ENCODE measurements at regions not wholly inside any gene's neighbourhood (a gene's known extent, or its start where the extent isn't known, plus 50 kb on each side); places are given as distances from the start of the nearest gene placed in this dataset.

DNA sequence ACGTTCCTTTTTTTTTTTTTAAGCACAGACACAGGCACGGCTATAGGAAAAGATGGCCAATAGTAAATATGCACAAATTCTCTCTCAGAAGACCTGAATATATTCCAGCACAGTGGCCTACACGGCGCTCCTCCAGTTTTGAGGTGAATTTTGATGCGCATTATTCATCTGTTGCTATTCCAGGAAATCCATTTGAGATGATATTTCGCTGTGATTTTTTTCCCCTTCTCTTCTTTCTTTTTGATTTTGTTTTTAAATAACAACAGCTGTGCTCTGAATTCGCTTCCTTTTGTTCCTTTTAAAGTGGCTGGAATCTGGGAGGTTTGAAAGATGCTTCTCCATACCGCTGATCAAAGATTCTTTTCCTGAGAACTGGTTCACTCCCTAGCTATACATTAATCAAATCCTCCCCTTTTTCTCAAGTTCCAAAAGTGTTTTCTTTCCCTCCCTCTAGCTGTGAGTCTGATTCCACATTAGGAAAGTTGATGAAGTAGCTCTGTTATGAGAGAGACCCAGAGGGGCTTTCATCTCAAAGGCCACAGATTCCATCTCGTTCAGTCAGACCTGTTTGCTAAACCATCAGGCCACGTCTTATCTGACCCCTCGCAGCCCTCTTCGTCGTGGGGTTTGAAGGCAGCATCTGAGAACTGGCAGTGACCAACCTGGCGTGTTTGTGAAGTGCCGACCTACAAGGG lies 602.7 kb upstream of the NRP1 start:
- TF ChIP-seq, protein P1, sequence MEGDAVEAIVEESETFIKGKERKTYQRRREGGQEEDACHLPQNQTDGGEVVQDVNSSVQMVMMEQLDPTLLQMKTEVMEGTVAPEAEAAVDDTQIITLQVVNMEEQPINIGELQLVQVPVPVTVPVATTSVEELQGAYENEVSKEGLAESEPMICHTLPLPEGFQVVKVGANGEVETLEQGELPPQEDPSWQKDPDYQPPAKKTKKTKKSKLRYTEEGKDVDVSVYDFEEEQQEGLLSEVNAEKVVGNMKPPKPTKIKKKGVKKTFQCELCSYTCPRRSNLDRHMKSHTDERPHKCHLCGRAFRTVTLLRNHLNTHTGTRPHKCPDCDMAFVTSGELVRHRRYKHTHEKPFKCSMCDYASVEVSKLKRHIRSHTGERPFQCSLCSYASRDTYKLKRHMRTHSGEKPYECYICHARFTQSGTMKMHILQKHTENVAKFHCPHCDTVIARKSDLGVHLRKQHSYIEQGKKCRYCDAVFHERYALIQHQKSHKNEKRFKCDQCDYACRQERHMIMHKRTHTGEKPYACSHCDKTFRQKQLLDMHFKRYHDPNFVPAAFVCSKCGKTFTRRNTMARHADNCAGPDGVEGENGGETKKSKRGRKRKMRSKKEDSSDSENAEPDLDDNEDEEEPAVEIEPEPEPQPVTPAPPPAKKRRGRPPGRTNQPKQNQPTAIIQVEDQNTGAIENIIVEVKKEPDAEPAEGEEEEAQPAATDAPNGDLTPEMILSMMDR (IDR thresholded peaks at IDR 0.05), result no peak
- Histone ChIP-seq H3K4me3 (no peak overlapping the region), H3K36me3 (no peaks in the 10 kb centered on the region), H3K27me3 (ENCODE audit: low read depth) (no peaks in the 10 kb centered on the region), H3K4me1 (no peaks in the 10 kb centered on the region), H3K27ac (no peak overlapping the region), H3K9me3 (no peaks in the 10 kb centered on the region)
- ATAC-seq (no peak), DNase-seq (no peak)
- intact Hi-C loops (cut with DNase I), result no loop called here

DNA sequence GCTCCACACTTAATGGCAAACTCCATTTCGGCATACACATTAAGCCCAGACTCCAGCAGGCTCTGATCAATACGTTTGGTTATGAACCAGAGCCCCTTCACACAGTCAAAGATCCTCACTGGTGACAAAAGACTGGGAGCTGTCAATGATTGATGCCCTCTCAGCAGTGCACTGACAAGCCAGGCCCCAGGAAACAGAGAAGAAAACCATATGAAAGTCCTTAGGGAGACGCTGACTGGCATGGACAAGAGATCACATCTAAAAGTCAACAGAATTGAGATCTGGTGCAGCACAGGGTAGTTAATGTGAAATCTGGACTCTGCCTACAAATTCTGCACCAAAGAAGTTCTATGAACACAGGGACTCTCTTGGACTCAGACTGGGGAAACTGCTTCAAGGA lies 600.9 kb upstream of the NRP1 start:
- no peak overlapping the region for H3K27ac ChIP-seq
- no peaks in the 10 kb centered on the region for H3K36me3 ChIP-seq
- intact Hi-C loops (cut with DNase I), result no loop called here
- no peaks in the 10 kb centered on the region for H3K27me3 ChIP-seq (ENCODE audit: low read depth)
- ATAC-seq (no peak), DNase-seq (no peak)
- H3K4me1 ChIP-seq, result no peaks in the 10 kb centered on the region
- H3K4me3 ChIP-seq, result no peak overlapping the region
- TF ChIP-seq, protein P1 (IDR thresholded peaks at IDR 0.05), result no peak
- H3K9me3 ChIP-seq, result no peaks in the 10 kb centered on the region

DNA sequence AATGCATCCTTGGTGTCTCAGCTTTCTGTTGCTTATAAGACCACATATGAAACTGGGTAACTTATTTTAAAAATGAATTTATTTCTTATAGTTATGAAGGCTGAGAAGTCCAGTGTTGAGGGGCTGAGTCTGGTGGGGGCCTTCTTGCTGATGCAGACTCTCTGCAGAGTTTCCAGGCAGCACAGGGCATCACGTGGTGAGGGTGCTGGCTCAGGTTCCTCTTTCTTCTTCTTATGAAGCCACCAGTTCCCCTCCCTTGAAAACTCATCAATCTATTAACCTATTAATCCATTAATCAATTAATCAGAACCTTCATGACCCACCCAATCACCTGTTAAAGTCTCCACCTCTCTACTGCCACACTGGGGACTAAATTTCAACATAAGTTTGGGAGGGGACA lies 595.6 kb upstream of the NRP1 start:
- Histone ChIP-seq H3K4me3 (no peak overlapping the region), H3K9me3 (no peaks in the 10 kb centered on the region), H3K27me3 (ENCODE audit: low read depth) (no peaks in the 10 kb centered on the region), H3K27ac (no peak overlapping the region), H3K36me3 (no peaks in the 10 kb centered on the region), H3K4me1 (no peaks in the 10 kb centered on the region)
- DNase-seq (no peak), ATAC-seq (no peak)
- TF ChIP-seq, protein P1 (IDR thresholded peaks at IDR 0.05), result no peak
- intact Hi-C loops (cut with DNase I), result no loop called here

DNA sequence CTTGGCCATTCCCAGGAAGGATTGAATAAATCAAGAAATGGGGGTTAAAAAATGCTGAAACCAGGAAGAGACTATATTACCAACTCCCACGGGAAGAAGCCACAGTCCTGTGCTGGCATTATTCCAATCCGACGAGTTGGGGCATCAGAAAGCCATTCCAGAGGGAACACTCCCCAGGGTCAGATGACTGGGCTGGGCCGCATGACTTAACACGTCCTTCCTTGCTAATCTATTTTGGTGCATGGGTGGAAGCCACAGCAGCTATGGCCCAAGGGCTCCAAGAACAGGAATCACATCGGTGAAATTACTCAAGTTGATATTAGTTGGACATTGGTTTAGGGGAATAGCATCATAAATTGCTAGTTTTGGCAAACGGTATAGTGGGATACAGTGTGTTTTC lies 592.9 kb upstream of the NRP1 start:
- H3K27ac ChIP-seq, result no peak overlapping the region
- intact Hi-C loops (cut with DNase I), result no loop called here
- no peaks in the 10 kb centered on the region for H3K27me3 ChIP-seq (ENCODE audit: low read depth)
- H3K4me1 ChIP-seq, result no peaks in the 10 kb centered on the region
- H3K9me3 ChIP-seq, result no peaks in the 10 kb centered on the region
- no peak overlapping the region for H3K4me3 ChIP-seq
- no peak for ATAC-seq
- H3K36me3 ChIP-seq, result no peaks in the 10 kb centered on the region
- TF ChIP-seq, protein P1 (IDR thresholded peaks at IDR 0.05), result no peak
- no peak for DNase-seq

DNA sequence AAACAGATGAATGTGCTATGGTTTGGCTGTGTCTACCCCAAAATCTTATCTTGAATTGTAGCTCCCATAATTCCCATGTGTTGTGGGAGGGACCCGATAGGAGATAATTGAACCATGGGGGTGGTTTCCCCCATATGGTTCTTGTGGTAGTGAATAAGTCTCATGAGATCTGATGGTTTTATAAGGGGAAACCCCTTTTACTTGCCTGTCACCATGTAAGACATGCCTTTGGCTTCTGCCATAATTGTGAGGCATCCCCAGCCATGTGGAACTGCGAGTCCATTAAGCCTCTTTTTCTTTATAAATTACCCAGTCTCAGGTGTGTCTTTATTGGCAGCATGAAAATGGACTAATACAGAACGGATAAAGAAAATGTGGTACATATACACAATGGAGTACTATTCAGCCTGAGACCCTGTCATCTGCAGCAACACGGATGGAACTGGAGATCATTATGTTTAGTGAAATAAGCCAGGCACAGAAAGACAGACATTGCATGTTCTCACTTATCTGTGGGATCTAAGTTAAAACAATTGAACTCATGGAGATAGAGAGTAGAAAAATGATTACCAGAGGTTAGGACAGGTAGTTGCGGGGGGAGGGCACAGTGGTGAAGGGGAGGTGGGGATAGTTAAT lies 587.6 kb upstream of the NRP1 start:
- Histone ChIP-seq H3K27ac (no peak overlapping the region), H3K27me3 (ENCODE audit: low read depth) (no peaks in the 10 kb centered on the region), H3K9me3 (no peaks in the 10 kb centered on the region), H3K4me1 (no peaks in the 10 kb centered on the region), H3K4me3 (no peak overlapping the region), H3K36me3 (no peaks in the 10 kb centered on the region)
- TF ChIP-seq, protein P1 (IDR thresholded peaks at IDR 0.05), result no peak
- ATAC-seq, result no peak
- intact Hi-C loops (cut with DNase I), result no loop called here
- DNase-seq, result no peak

All from lower lobe of right lung (tissue), 2 donors.